OCI-LY3 (cell line): ENCODE measurements at regions not wholly inside any gene's neighbourhood (a gene's known extent, or its start where the extent isn't known, plus 50 kb on each side); places are given as distances from the start of the nearest gene placed in this dataset.

Experiments
- H2AFZ ChIP-seq: fragments of 200-600, 300-600 bp; shearing (Covaris generic); 2 replicates; pipeline ENCODE4 v1.6.0; 2014; ENCODE audit warnings: antibody characterized with exemption, low read depth, low read length
- H3K27ac ChIP-seq: fragments of 200-600, 300-600 bp; sonication (generic); 2 replicates; pipeline ENCODE4 v1.5.1; 2014; ENCODE audit warnings: mild to moderate bottlenecking, low read length, moderate library complexity, mixed read lengths
- H3K27me3 ChIP-seq: fragments of 200-600, 300-600 bp; sonication (generic); 2 replicates; pipeline ENCODE4 v1.6.1; 2014; ENCODE audit warnings: low read depth, low read length, mixed read lengths
- H3K36me3 ChIP-seq: fragments of 200-600, 300-600 bp; sonication (generic); replicated peaks from 2 replicates; pipeline ENCODE3; 2014; ENCODE audit warnings: low read depth, low read length, mixed read lengths
- H3K4me1 ChIP-seq: fragments of 300-600, 200-600 bp; sonication (generic); 2 replicates; pipeline ENCODE4 v1.6.1; 2014; ENCODE audit warnings: low read length, mixed read lengths
- H3K4me2 ChIP-seq: fragments of 200-600, 300-600 bp; sonication (generic); 2 replicates; pipeline ENCODE4 v1.6.1; 2014; ENCODE audit warnings: low read length, mixed read lengths
- H3K4me3 ChIP-seq: fragments of 300-600, 200-600 bp; sonication (generic); 2 replicates; pipeline ENCODE4 v1.5.1; 2014; ENCODE audit warnings: antibody characterized with exemption, mild to moderate bottlenecking, low read length, moderate library complexity
- H3K79me2 ChIP-seq: fragments of 300-600, 200-600 bp; shearing (Covaris generic); 2 replicates; pipeline ENCODE4 v1.6.1; 2014; ENCODE audit warnings: mild to moderate bottlenecking, low read length, mixed read lengths
- H3K9ac ChIP-seq: fragments of 300-600, 200-600 bp; shearing (Covaris generic); 2 replicates; pipeline ENCODE4 v1.6.0; 2014; ENCODE audit warnings: mild to moderate bottlenecking, low read length, moderate library complexity
- H3K9me3 ChIP-seq: fragments of 200-600, 300-600 bp; shearing (Covaris generic); 2 replicates; pipeline ENCODE4 v1.6.1; 2014; ENCODE audit warnings: low read length, mixed read lengths; ENCODE audit not compliant: insufficient read depth
- H4K20me1 ChIP-seq: fragments of 200-600, 300-600 bp; sonication (generic); 2 replicates; pipeline ENCODE4 v1.6.1; 2016; ENCODE audit warnings: low read length, mixed read lengths; ENCODE audit not compliant: insufficient read depth
- CTCF ChIP-seq: fragments of 200-600, 300-600 bp; sonication (generic); IDR thresholded peaks from 2 replicates; pipeline ENCODE4 v1.5.1; 2014; ENCODE audit warnings: antibody characterized with exemption, low read length, low read depth
- EZH2phosphoT487 ChIP-seq: fragments of 200-600 bp; shearing (Covaris generic); IDR thresholded peaks from 2 replicates; pipeline ENCODE4 v1.6.1; 2018; ENCODE audit warnings: antibody characterized with exemption, mixed run types, low read depth

GRCh38 chr12:63226792-63227463, 75.9 kb upstream of the AVPR1A start:
- Histone ChIP-seq H3K4me2 (no peak overlapping the region), H3K27me3 (no peaks in the 10 kb centered on the region), H3K79me2 (no peaks in the 10 kb centered on the region), H3K27ac (no peak overlapping the region), H3K9ac (no peak overlapping the region), H2AFZ (no peak overlapping the region), H3K9me3 (no peaks in the 10 kb centered on the region), H3K4me1 (peaks cover 14% of the 10 kb centered on the region), H4K20me1 (no peaks in the 10 kb centered on the region), H3K36me3 (no peaks in the 10 kb centered on the region), H3K4me3 (no peak overlapping the region)
- TF ChIP-seq CTCF (no peak), EZH2phosphoT487 (no peak)

- no peak overlapping the region for H2AFZ ChIP-seq
- H3K27me3 ChIP-seq: no peaks in the 10 kb centered on the region
- H4K20me1 ChIP-seq: no peaks in the 10 kb centered on the region
- H3K4me2 ChIP-seq: peak overlapping the region; percentile 2; the same call in 1 of the 2 replicates
- peaks cover 14% of the 10 kb centered on the region for H3K4me1 ChIP-seq
- no peak for TF ChIP-seq EZH2phosphoT487
- no peak for TF ChIP-seq CTCF
- H3K4me3 ChIP-seq: no peak overlapping the region
- H3K36me3 ChIP-seq: no peaks in the 10 kb centered on the region
- H3K9ac ChIP-seq: no peak overlapping the region
- no peak overlapping the region for H3K27ac ChIP-seq
- H3K79me2 ChIP-seq: no peaks in the 10 kb centered on the region
- no peaks in the 10 kb centered on the region for H3K9me3 ChIP-seq
Observed at GRCh38 chr12:63224396-63224795, 73.4 kb upstream of the AVPR1A start.

GRCh38 chr12:63223128-63223527, 72.1 kb upstream of the AVPR1A start:
- H3K36me3 ChIP-seq: no peaks in the 10 kb centered on the region
- H3K4me3 ChIP-seq: no peak overlapping the region
- no peak overlapping the region for H3K9ac ChIP-seq
- H3K4me2 ChIP-seq: no peak overlapping the region
- no peaks in the 10 kb centered on the region for H3K9me3 ChIP-seq
- no peaks in the 10 kb centered on the region for H4K20me1 ChIP-seq
- no peak overlapping the region for H3K27ac ChIP-seq
- H3K79me2 ChIP-seq: no peaks in the 10 kb centered on the region
- H3K4me1 ChIP-seq: peaks cover 14% of the 10 kb centered on the region
- no peak overlapping the region for H2AFZ ChIP-seq
- no peaks in the 10 kb centered on the region for H3K27me3 ChIP-seq
- TF ChIP-seq EZH2phosphoT487 (no peak), CTCF (no peak)

- H3K4me3 ChIP-seq: no peak overlapping the region
- no peaks in the 10 kb centered on the region for H3K27me3 ChIP-seq
- no peak overlapping the region for H2AFZ ChIP-seq
- H3K36me3 ChIP-seq: no peaks in the 10 kb centered on the region
- no peak overlapping the region for H3K9ac ChIP-seq
- no peak overlapping the region for H3K4me2 ChIP-seq
- H4K20me1 ChIP-seq: no peaks in the 10 kb centered on the region
- no peak for TF ChIP-seq CTCF
- no peak for TF ChIP-seq EZH2phosphoT487
- no peak overlapping the region for H3K27ac ChIP-seq
- peaks cover 14% of the 10 kb centered on the region for H3K4me1 ChIP-seq
- no peaks in the 10 kb centered on the region for H3K79me2 ChIP-seq
- no peaks in the 10 kb centered on the region for H3K9me3 ChIP-seq
Observed at GRCh38 chr12:63222582-63222981, 71.6 kb upstream of the AVPR1A start.
